IMR-90 (cell line): ENCODE measurements at regions not wholly inside any gene's neighbourhood (a gene's known extent, or its start where the extent isn't known, plus 50 kb on each side); places are given as distances from the start of the nearest gene placed in this dataset.

ENCODE experiments used
- ATAC-seq: fragments of 200-7000 bp; cut with Tn5 transposase; 2 replicates; pipeline ENCODE4 v1.9.1; 2020; ENCODE audit warnings: low read depth, mild to moderate bottlenecking, moderate library complexity
- BruUV-seq: library from RNA; stranded (reverse); fragments of 400-500 nt; replicated peaks from 2 replicates; lab custom pipeline; 2021; lab: Mats Ljungman, UMichigan
- CTCF ChIA-PET: fragments of 300-600 bp; formaldehyde crosslinking; extraction: SDS; loops from one replicate; lab custom pipeline; 2021; ENCODE audit warnings: antibody characterized with exemption; lab: Yijun Ruan, JAX
- POLR2A ChIA-PET: fragments of 300-600 bp; sonication (Branson Sonifier 250); formaldehyde crosslinking; loops from one replicate; lab custom pipeline; 2022; ENCODE audit warnings: antibody characterized with exemption; ENCODE audit not compliant: unreplicated experiment; lab: Charles Lee
- DNase-seq: peaks from one replicate; pipeline ENCODE4 v3.0.0; 2013
- H2AFZ ChIP-seq: replicated peaks from 2 replicates; pipeline ENCODE3; 2013; ENCODE audit warnings: low read length, mild to moderate bottlenecking; ENCODE audit not compliant: poor library complexity
- H2AK5ac ChIP-seq: 2 replicates; pipeline ENCODE4 v1.6.1; 2013; ENCODE audit warnings: low read depth, low read length, inconsistent platforms
- H2AK9ac ChIP-seq: replicated peaks from 2 replicates; pipeline ENCODE3; 2013; ENCODE audit warnings: mild to moderate bottlenecking, low read depth, low read length, moderate library complexity; ENCODE audit not compliant: poor library complexity
- H2BK120ac ChIP-seq: 2 replicates; pipeline ENCODE4 v1.6.1; 2013; ENCODE audit warnings: low read depth, low read length, inconsistent platforms
- H2BK15ac ChIP-seq: 3 replicates; pipeline ENCODE4 v1.6.1; 2013; ENCODE audit warnings: low read depth, low read length, inconsistent platforms
- H2BK20ac ChIP-seq: 2 replicates; pipeline ENCODE4 v1.6.1; 2013; ENCODE audit warnings: low read depth, mild to moderate bottlenecking, inconsistent platforms, low read length, moderate library complexity
- H2BK5ac ChIP-seq: 2 replicates; pipeline ENCODE4 v1.6.1; 2013; ENCODE audit warnings: mild to moderate bottlenecking, low read depth, low read length, inconsistent platforms; ENCODE audit not compliant: poor library complexity, severe bottlenecking
- H3K14ac ChIP-seq: replicated peaks from 2 replicates; pipeline ENCODE4 v1.6.1; 2013; ENCODE audit warnings: low read depth, low read length, inconsistent platforms
- H3K18ac ChIP-seq: 2 replicates; pipeline ENCODE4 v1.6.1; 2013; ENCODE audit warnings: low read depth, low read length, control low read depth
- H3K23ac ChIP-seq: 2 replicates; pipeline ENCODE4 v1.6.1; 2013; ENCODE audit warnings: low read depth, low read length, inconsistent platforms
- H3K27ac ChIP-seq: 2 replicates; pipeline ENCODE4 v1.5.1; 2013; ENCODE audit warnings: mild to moderate bottlenecking, control low read depth, low read length; ENCODE audit not compliant: insufficient read depth
- H3K27me3 ChIP-seq: 2 replicates; pipeline ENCODE4 v1.6.1; 2013; ENCODE audit warnings: low read length; ENCODE audit not compliant: control insufficient read depth, insufficient read depth
- H3K36me3 ChIP-seq: 2 replicates; pipeline ENCODE4 v1.6.1; 2013; ENCODE audit warnings: low read length, mixed read lengths; ENCODE audit not compliant: control insufficient read depth, insufficient read depth
- H3K4ac ChIP-seq: 2 replicates; pipeline ENCODE4 v1.6.1; 2013; ENCODE audit warnings: low read depth, low read length, inconsistent platforms
- H3K4me1 ChIP-seq: 2 replicates; pipeline ENCODE4 v1.6.1; 2013; ENCODE audit warnings: low read length, mixed read lengths; ENCODE audit not compliant: control insufficient read depth, insufficient read depth
- H3K4me2 ChIP-seq: 2 replicates; pipeline ENCODE4 v1.6.1; 2013; ENCODE audit warnings: low read depth, mild to moderate bottlenecking, control low read depth, low read length, moderate library complexity
- H3K4me3 ChIP-seq: 2 replicates; pipeline ENCODE4 v1.5.1; 2013; ENCODE audit warnings: low read depth, mild to moderate bottlenecking, control low read depth, low read length, moderate library complexity; ENCODE audit not compliant: insufficient read depth
- H3K56ac ChIP-seq: 2 replicates; pipeline ENCODE4 v1.6.1; 2013; ENCODE audit warnings: low read length, inconsistent platforms; ENCODE audit not compliant: insufficient read depth; ENCODE audit errors: extremely low read depth
- H3K79me1 ChIP-seq, 2 experiments: 2 replicates each; pipeline ENCODE4 v1.6.1; 2013; ENCODE audit warnings: low read length in 2 of 2, inconsistent platforms in 1 of 2, low read depth in 1 of 2
- H3K9ac ChIP-seq: 2 replicates; pipeline ENCODE4 v1.6.1; 2013; ENCODE audit warnings: low read depth, low read length, control low read depth
- H3K9me1 ChIP-seq: 2 replicates; pipeline ENCODE4 v1.6.1; 2013; ENCODE audit warnings: low read length, inconsistent platforms; ENCODE audit not compliant: insufficient read depth
- H3K9me3 ChIP-seq: 2 replicates; pipeline ENCODE4 v1.6.1; 2013; ENCODE audit warnings: low read length; ENCODE audit not compliant: control insufficient read depth, insufficient read depth
- H4K20me1 ChIP-seq: 2 replicates; pipeline ENCODE4 v1.6.1; 2013; ENCODE audit warnings: low read length, inconsistent platforms; ENCODE audit not compliant: insufficient read depth
- H4K5ac ChIP-seq: 2 replicates; pipeline ENCODE4 v1.6.1; 2013; ENCODE audit warnings: mild to moderate bottlenecking, low read depth, low read length, control low read depth
- H4K8ac ChIP-seq, 2 experiments: 2 replicates each; pipeline ENCODE4 v1.6.1; 2013; ENCODE audit warnings: low read depth in 2 of 2, low read length in 2 of 2, control low read depth in 1 of 2, inconsistent platforms in 1 of 2
- H4K91ac ChIP-seq: 2 replicates; pipeline ENCODE4 v1.6.1; 2013; ENCODE audit warnings: low read depth, low read length, inconsistent platforms; ENCODE audit not compliant: insufficient read depth
- BHLHE40 ChIP-seq: fragments of 150-350 bp; IDR thresholded peaks from 2 replicates; pipeline ENCODE4 v1.6.1; 2016; ENCODE audit warnings: mild to moderate bottlenecking, low read depth, low read length
- CEBPB ChIP-seq: IDR thresholded peaks from 2 replicates; pipeline ENCODE4 v1.6.1; 2012; ENCODE audit warnings: low read depth, low read length, improper control_type of control experiment
- CHD1 ChIP-seq: IDR thresholded peaks from 2 replicates; pipeline ENCODE4 v1.6.1; 2012; ENCODE audit warnings: low read depth, low read length, improper control_type of control experiment
- CTCF ChIP-seq: conservative IDR thresholded peaks from 2 replicates; pipeline ENCODE4 v1.5.1; 2012; ENCODE audit warnings: mild to moderate bottlenecking, low read depth, low read length, improper control_type of control experiment
- ELK1 ChIP-seq: fragments of 150-350 bp; IDR thresholded peaks from 2 replicates; pipeline ENCODE4 v1.6.1; 2016; ENCODE audit warnings: low read depth, mild to moderate bottlenecking, low read length, moderate library complexity, borderline replicate concordance
- FOS ChIP-seq: fragments of 150-350 bp; IDR thresholded peaks from 2 replicates; pipeline ENCODE4 v1.6.1; 2016; ENCODE audit warnings: low read depth, low read length
- MAFK ChIP-seq: IDR thresholded peaks from 2 replicates; pipeline ENCODE4 v1.6.1; 2012; ENCODE audit warnings: low read depth, low read length, improper control_type of control experiment
- MAZ ChIP-seq: IDR thresholded peaks from 2 replicates; pipeline ENCODE4 v1.6.1; 2012; ENCODE audit warnings: low read depth, mild to moderate bottlenecking, low read length, improper control_type of control experiment, moderate library complexity, borderline replicate concordance
- MXI1 ChIP-seq: IDR thresholded peaks from 2 replicates; pipeline ENCODE4 v1.6.1; 2012; ENCODE audit warnings: low read depth, mild to moderate bottlenecking, low read length, moderate library complexity, borderline replicate concordance
- NFE2L2 ChIP-seq: fragments of 150-350 bp; IDR thresholded peaks from 2 replicates; pipeline ENCODE4 v1.6.1; 2016; ENCODE audit warnings: low read depth, mild to moderate bottlenecking, low read length
- POLR2A ChIP-seq: IDR thresholded peaks from 2 replicates; pipeline ENCODE4 v1.6.1; 2012; ENCODE audit warnings: mild to moderate bottlenecking, low read depth, low read length
- RAD21 ChIP-seq: IDR thresholded peaks from 2 replicates; pipeline ENCODE4 v1.6.1; 2012; ENCODE audit warnings: low read length, improper control_type of control experiment
- RCOR1 ChIP-seq: IDR thresholded peaks from 2 replicates; pipeline ENCODE4 v1.6.1; 2012; ENCODE audit warnings: mild to moderate bottlenecking, low read length, improper control_type of control experiment; ENCODE audit not compliant: insufficient replicate concordance
- RFX5 ChIP-seq: IDR thresholded peaks from 2 replicates; pipeline ENCODE4 v1.8.0; 2012; ENCODE audit warnings: low read depth, mild to moderate bottlenecking, low read length, moderate library complexity
- SMC3 ChIP-seq: fragments of 150-350 bp; IDR thresholded peaks from 2 replicates; pipeline ENCODE4 v1.6.1; 2016; ENCODE audit warnings: low read depth, mild to moderate bottlenecking, antibody characterized with exemption, low read length, moderate library complexity
- USF2 ChIP-seq: fragments of 150-350 bp; IDR thresholded peaks from 2 replicates; pipeline ENCODE4 v1.6.1; 2017; ENCODE audit warnings: mild to moderate bottlenecking, antibody characterized with exemption, low read length, low read depth
- WGBS, 2 experiments: methylation state at CpG; one replicate each; pipeline versions ENCODE4 v1.1.5 to v1.1.7; 2013; ENCODE audit warnings: missing lambda C conversion rate in 2 of 2; ENCODE audit not compliant: insufficient read length in 1 of 2; ENCODE audit errors: extremely low coverage in 2 of 2; 5-methylcytosine and 5-hydroxymethylcytosine counted together
- dilution Hi-C: fragments of 300-500 bp; cut with HindIII; formaldehyde crosslinking; loops from one replicate; pipeline ENCODE4 v1.14.3; 2018; ENCODE audit warnings: low sequenced_read_pairs; ENCODE audit not compliant: unreplicated experiment
- in situ Hi-C: fragments of 300-500 bp; cut with MboI; formaldehyde crosslinking; loops from 3 replicates; pipeline ENCODE4 v1.14.3; 2019; ENCODE audit warnings: low sequenced_read_pairs, inconsistent platforms, mixed read lengths
- intact Hi-C: fragments of 100-400 bp; cut with micrococcal nuclease; formaldehyde crosslinking; loops from 2 replicates; pipeline ENCODE4 v1.10.0; 2022

GRCh38 chr5:74535926-74536325, 104.6 kb downstream of the ENC1 start:
- intact Hi-C loops = no loop called here
- dilution Hi-C loops = no loop called here

More at GRCh38 chr5:74535926-74536325, 104.6 kb downstream of the ENC1 start:
- Histone ChIP-seq H2BK120ac (no peak overlapping the region), H4K5ac (no peak overlapping the region), H2AK9ac (no peak overlapping the region), H3K4me3 (no peak overlapping the region), H3K14ac (no peak overlapping the region), H2AFZ (no peak overlapping the region), H3K18ac (no peak overlapping the region), H3K9ac (no peak overlapping the region), H3K4me1 (peaks cover 5% of the 10 kb centered on the region), H3K56ac (no peak overlapping the region), H4K8ac (no peak overlapping the region), H2AK5ac (no peak overlapping the region), H4K20me1 (no peaks in the 10 kb centered on the region), H3K79me1 (no peaks in the 10 kb centered on the region), H3K23ac (no peak overlapping the region), H3K36me3 (no peaks in the 10 kb centered on the region), H4K91ac (no peak overlapping the region), H3K9me3 (peaks cover 6% of the 10 kb centered on the region; the same call in 1 of the 2 replicates), H3K27ac (no peak overlapping the region), H2BK5ac (no peak overlapping the region), H3K9me1 (no peaks in the 10 kb centered on the region), H2BK20ac (no peak overlapping the region), H3K4me2 (no peak overlapping the region), H2BK15ac (no peak overlapping the region), H3K4ac (no peak overlapping the region), H3K27me3 (no peaks in the 10 kb centered on the region)
- no TSS peak for BruUV-seq
- WGBS, 2 experiments = no CpG with 5 or more reads among the region's 2 CpGs
- CTCF ChIA-PET = interaction anchor here (1.2 kb wide), 1 partner anchor 22 kb away, joined by 3 read pairs; no protein-coding TSS in a partner anchor
- in situ Hi-C loops = no loop called here
- TF ChIP-seq NFE2L2 (no peak), ELK1 (no peak), RCOR1 (no peak), USF2 (no peak), FOS (no peak), RFX5 (no peak), MAZ (no peak), CTCF (no peak), RAD21 (no peak), SMC3 (no peak), CHD1 (no peak), POLR2A (no peak), CEBPB (no peak), BHLHE40 (no peak), MXI1 (no peak), MAFK (no peak)
- POLR2A ChIA-PET = no interaction called here
- DNase-seq = no peak
- no peak for ATAC-seq
